OCI-LY3 (cell line): ENCODE measurements at regions not wholly inside any gene's neighbourhood (a gene's known extent, or its start where the extent isn't known, plus 50 kb on each side); places are given as distances from the start of the nearest gene placed in this dataset.
"Not testable (repeated sequence)": the region's sequence is repeated elsewhere in the genome, so short reads cannot be mapped to it uniquely, and the experiment has no call there.

Experiments
- H2AFZ ChIP-seq: fragments of 200-600, 300-600 bp; shearing (Covaris generic); 2 replicates; pipeline ENCODE4 v1.6.0; 2014; ENCODE audit warnings: antibody characterized with exemption, low read depth, low read length
- H3K27ac ChIP-seq: fragments of 200-600, 300-600 bp; sonication (generic); 2 replicates; pipeline ENCODE4 v1.5.1; 2014; ENCODE audit warnings: mild to moderate bottlenecking, low read length, moderate library complexity, mixed read lengths
- H3K27me3 ChIP-seq: fragments of 200-600, 300-600 bp; sonication (generic); 2 replicates; pipeline ENCODE4 v1.6.1; 2014; ENCODE audit warnings: low read depth, low read length, mixed read lengths
- H3K36me3 ChIP-seq: fragments of 200-600, 300-600 bp; sonication (generic); replicated peaks from 2 replicates; pipeline ENCODE3; 2014; ENCODE audit warnings: low read depth, low read length, mixed read lengths
- H3K4me1 ChIP-seq: fragments of 300-600, 200-600 bp; sonication (generic); 2 replicates; pipeline ENCODE4 v1.6.1; 2014; ENCODE audit warnings: low read length, mixed read lengths
- H3K4me2 ChIP-seq: fragments of 200-600, 300-600 bp; sonication (generic); 2 replicates; pipeline ENCODE4 v1.6.1; 2014; ENCODE audit warnings: low read length, mixed read lengths
- H3K4me3 ChIP-seq: fragments of 300-600, 200-600 bp; sonication (generic); 2 replicates; pipeline ENCODE4 v1.5.1; 2014; ENCODE audit warnings: antibody characterized with exemption, mild to moderate bottlenecking, low read length, moderate library complexity
- H3K79me2 ChIP-seq: fragments of 300-600, 200-600 bp; shearing (Covaris generic); 2 replicates; pipeline ENCODE4 v1.6.1; 2014; ENCODE audit warnings: mild to moderate bottlenecking, low read length, mixed read lengths
- H3K9ac ChIP-seq: fragments of 300-600, 200-600 bp; shearing (Covaris generic); 2 replicates; pipeline ENCODE4 v1.6.0; 2014; ENCODE audit warnings: mild to moderate bottlenecking, low read length, moderate library complexity
- H3K9me3 ChIP-seq: fragments of 200-600, 300-600 bp; shearing (Covaris generic); 2 replicates; pipeline ENCODE4 v1.6.1; 2014; ENCODE audit warnings: low read length, mixed read lengths; ENCODE audit not compliant: insufficient read depth
- H4K20me1 ChIP-seq: fragments of 200-600, 300-600 bp; sonication (generic); 2 replicates; pipeline ENCODE4 v1.6.1; 2016; ENCODE audit warnings: low read length, mixed read lengths; ENCODE audit not compliant: insufficient read depth
- EZH2phosphoT487 ChIP-seq: fragments of 200-600 bp; shearing (Covaris generic); IDR thresholded peaks from 2 replicates; pipeline ENCODE4 v1.6.1; 2018; ENCODE audit warnings: antibody characterized with exemption, mixed run types, low read depth
- TF ChIP-seq, protein P1 (sequence below): fragments of 200-600, 300-600 bp; sonication (generic); IDR thresholded peaks from 2 replicates; pipeline ENCODE4 v1.5.1; 2014; ENCODE audit warnings: antibody characterized with exemption, low read length, low read depth

DNA sequence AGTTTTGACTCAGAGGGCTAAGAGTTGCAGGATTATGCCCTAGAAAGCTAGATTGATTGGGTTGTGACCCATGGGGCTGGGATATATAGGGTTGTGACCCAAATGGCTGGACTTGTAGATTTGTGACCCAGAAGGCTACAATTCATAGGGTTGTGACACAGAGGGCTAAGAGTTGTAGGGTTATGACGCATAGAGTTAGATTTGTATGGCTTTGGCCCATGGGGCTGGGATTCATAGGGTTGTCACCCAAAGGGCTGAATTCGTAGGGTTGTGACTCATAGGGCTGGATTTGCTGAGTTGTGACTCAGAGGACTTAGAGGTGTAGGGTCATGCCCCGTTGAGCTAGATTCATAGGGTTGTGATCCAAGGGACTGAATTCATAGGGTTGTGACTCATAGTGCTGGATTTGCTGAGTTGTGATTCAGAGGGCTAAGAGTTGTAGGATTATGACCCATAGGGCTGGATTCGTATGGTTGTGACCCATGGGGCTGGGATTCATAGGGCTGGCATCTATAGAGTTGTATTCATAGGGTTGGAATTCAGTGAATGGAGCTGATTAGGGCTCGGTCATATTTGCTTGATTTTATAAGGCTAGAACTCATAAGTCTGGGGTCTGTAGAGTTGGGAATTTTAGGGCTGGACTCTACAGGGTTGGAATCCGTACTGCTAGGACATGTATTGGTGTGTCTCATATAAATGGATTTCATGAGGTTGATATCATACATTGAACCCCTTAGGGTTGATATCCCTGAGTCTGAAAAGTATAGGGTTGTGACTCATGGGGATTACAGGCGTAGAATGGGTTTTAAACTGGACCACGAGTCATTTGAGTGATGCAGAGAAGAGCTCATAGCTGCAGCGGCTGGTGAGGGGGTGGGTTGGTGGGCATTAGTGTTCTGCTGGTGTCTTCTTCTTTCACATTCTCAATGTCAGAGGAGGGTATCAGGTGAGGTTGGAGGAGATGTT, 125.7 kb downstream of the CRLF2 start:
- Histone ChIP-seq H3K79me2 (no peaks in the 10 kb centered on the region), H3K4me3 (no peak overlapping the region), H3K9ac (no peak overlapping the region), H2AFZ (no peak overlapping the region), H3K9me3 (no peaks in the 10 kb centered on the region), H3K36me3 (no peaks in the 10 kb centered on the region), H3K4me1 (no peaks in the 10 kb centered on the region), H4K20me1 (no peaks in the 10 kb centered on the region), H3K27me3 (peaks cover 4% of the 10 kb centered on the region; the same call in 1 of the 2 replicates), H3K27ac (no peak overlapping the region), H3K4me2 (no peak overlapping the region)
- TF ChIP-seq, protein P1, sequence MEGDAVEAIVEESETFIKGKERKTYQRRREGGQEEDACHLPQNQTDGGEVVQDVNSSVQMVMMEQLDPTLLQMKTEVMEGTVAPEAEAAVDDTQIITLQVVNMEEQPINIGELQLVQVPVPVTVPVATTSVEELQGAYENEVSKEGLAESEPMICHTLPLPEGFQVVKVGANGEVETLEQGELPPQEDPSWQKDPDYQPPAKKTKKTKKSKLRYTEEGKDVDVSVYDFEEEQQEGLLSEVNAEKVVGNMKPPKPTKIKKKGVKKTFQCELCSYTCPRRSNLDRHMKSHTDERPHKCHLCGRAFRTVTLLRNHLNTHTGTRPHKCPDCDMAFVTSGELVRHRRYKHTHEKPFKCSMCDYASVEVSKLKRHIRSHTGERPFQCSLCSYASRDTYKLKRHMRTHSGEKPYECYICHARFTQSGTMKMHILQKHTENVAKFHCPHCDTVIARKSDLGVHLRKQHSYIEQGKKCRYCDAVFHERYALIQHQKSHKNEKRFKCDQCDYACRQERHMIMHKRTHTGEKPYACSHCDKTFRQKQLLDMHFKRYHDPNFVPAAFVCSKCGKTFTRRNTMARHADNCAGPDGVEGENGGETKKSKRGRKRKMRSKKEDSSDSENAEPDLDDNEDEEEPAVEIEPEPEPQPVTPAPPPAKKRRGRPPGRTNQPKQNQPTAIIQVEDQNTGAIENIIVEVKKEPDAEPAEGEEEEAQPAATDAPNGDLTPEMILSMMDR = no peak

DNA sequence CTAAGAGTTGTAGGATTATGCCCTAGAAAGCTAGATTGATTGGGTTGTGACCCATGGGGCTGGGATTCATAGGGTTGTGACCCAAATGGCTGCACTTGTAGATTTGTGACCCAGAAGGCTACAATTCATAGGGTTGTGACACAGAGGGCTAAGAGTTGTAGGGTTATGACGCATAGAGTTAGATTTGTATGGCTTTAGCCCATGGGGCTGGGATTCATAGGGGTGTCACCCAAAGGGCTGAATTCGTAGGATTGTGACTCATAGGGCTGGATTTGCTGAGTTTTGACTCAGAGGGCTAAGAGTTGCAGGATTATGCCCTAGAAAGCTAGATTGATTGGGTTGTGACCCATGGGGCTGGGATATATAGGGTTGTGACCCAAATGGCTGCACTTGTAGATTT, 126.6 kb downstream of the CRLF2 start:
- H3K9ac ChIP-seq, H3K79me2 ChIP-seq, H3K4me1 ChIP-seq, H4K20me1 ChIP-seq, H2AFZ ChIP-seq, H3K27ac ChIP-seq, H3K4me3 ChIP-seq, H3K9me3 ChIP-seq, H3K36me3 ChIP-seq, H3K4me2 ChIP-seq, H3K27me3 ChIP-seq: not testable (repeated sequence)

DNA sequence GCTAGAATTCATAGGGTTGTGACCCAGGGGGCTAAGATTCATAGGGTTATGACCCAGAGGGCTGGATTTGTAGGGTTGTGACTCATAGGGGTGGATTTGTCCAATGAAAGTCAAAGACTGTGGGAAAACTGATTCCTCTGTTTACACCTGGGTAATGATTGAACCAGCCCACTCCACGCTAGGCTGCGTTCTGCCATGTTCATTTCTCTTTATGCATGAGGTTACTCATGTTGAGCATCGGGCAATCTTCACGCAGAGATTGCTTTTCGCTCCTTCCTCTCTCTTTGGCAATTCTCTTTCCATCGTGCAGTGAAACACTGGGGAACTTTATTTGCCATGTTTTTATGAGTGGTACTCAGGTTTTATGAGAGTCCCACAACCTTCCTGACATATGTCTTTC, 127.8 kb downstream of the CRLF2 start:
- Histone ChIP-seq H3K27ac (no peak overlapping the region), H3K4me3 (no peak overlapping the region), H2AFZ (no peak overlapping the region), H4K20me1 (no peaks in the 10 kb centered on the region), H3K9ac (no peak overlapping the region), H3K79me2 (no peaks in the 10 kb centered on the region), H3K27me3 (peaks cover 4% of the 10 kb centered on the region; the same call in 1 of the 2 replicates), H3K9me3 (no peaks in the 10 kb centered on the region), H3K36me3 (no peaks in the 10 kb centered on the region), H3K4me2 (no peak overlapping the region), H3K4me1 (no peaks in the 10 kb centered on the region)
- no peak for TF ChIP-seq EZH2phosphoT487
- TF ChIP-seq, protein P1 = no peak

DNA sequence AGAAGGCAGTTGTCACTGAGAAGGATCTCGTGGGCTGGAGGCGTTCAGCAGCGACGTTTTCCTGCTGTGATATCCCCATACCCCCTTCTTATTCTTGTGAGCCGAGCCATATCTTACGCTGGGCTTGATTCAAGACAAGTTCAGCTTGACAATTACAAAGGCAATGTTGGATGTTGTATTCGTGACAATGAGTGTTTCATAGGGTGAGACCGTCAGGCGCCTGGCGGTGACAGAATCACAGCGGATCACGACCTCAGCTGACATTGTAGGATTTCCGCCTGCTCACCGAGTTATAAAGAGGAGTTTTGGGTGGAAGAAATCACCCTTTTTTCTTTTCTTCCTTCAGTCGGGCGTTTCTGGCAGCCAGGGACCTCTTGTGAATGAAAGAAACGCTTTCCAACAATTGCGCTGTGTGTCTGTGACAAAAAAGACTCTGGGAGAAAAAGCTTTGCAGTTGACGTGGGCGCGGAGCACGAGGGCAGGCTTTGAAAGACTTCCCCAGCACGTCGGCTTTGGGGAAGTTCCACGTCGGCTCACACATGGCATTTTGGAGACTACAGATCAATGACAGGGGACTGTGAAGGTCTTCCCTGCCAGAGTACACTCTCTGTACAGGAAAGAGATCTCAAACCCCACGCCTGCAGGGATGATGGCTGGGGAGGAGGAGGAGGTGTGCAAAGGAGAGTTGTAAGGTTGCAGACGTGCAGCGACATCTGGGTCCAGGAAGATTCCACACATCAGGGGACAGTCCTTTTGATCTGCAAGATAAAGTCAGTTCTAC, 135.4 kb downstream of the CRLF2 start:
- Histone ChIP-seq H3K4me3 (no peak overlapping the region), H3K36me3 (no peaks in the 10 kb centered on the region), H3K27me3 (no peaks in the 10 kb centered on the region), H2AFZ (no peak overlapping the region), H3K9ac (no peak overlapping the region), H3K9me3 (no peaks in the 10 kb centered on the region), H3K4me2 (no peak overlapping the region), H3K4me1 (no peaks in the 10 kb centered on the region), H4K20me1 (no peaks in the 10 kb centered on the region), H3K27ac (no peak overlapping the region), H3K79me2 (no peaks in the 10 kb centered on the region)
- TF ChIP-seq, protein P1 = no peak
- no peak for TF ChIP-seq EZH2phosphoT487
